HG03103 (cell line): ENCODE measurements at regions not wholly inside any gene's neighbourhood (a gene's known extent, or its start where the extent isn't known, plus 50 kb on each side); places are given as distances from the start of the nearest gene placed in this dataset.
"Not testable (repeated sequence)": the region's sequence is repeated elsewhere in the genome, so short reads cannot be mapped to it uniquely, and the experiment has no call there.

Experiments used
- ATAC-seq: cut with Tn5 transposase; IDR thresholded peaks from one replicate; pipeline ENCODE4 v1.9.1; 2021; ENCODE audit warnings: low read depth; ENCODE audit not compliant: unreplicated experiment

GRCh38 chr7:10786976-10787375 is 186.7 kb upstream of the PHF14 start:
- not testable (repeated sequence) for ATAC-seq

DNA sequence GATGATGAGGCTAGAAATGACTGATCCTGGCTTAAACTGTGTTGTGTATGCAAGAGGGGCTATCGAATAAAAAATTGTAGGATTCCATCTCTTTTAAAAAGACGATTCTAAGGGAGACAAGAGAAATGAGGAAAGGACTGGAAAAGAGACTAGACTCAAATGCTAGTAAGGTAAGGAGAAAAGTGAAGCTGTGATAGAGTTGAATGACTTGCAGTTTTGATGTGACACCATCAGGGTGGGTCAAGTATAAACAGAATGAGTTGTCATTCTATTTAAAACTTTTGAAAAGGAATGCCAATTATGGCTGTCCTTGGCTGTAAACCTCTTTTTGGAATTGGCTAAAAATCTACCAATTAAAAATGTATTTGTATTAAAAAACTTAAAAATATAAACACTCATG is 184.5 kb upstream of the PHF14 start:
- ATAC-seq = no peak

DNA sequence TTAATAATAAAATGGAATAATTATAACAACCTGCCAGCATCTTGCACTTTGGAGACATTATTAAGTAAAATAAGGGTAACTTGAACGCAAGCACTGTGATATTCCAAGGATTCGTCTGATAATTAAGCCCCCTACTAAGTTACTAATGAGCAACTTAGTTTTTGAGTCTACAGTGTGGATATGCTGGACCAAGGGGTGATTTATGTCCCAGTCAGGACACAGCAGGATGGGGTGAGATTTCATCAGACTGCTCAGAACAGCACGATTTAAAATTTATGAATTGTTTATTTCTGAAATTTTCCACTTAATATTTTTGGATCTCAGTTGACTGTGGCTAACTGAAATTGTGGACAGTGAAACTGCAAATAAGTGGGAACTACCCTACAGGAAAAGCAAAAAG is 182.8 kb upstream of the PHF14 start:
- no peak for ATAC-seq

DNA sequence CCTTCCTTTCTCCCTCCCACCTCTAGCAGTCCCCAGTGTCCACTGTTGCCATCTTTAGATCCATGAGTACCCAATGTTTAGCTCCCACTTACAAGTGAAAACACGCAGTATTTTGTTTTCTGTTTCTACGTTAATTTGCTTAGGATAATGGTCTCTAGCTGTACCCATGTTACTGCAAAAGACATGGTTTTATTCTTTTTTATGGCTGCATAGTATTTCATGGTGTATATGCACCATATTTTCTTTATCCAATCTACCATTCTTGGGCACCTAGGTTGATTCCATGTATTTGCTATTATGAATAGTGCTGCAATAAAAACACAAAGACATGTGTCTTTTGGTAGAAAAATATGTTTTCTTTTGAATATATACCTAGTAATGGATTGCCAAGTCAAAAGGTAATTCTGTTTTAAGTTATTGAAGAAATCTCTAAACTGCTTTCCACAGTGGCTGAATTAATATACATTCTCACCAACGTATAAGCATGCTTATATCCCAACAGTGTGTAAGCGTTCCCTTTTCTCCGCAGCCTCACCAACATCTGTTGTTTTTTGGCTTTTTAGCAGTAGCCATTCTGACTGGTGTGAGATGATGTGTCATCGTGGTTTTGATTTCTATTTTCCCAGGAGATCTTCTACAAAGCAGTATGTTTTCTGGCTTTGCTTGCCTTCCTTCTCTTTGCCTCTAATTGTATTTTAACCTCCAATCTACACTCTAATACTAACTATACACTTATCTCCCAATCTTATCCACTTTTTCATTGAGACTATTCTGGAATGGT is 179.5 kb upstream of the PHF14 start:
- ATAC-seq = no peak

- ATAC-seq = no peak
Observed at GRCh38 chr7:10797157-10797556, 176.5 kb upstream of the PHF14 start.

GRCh38 chr7:10798044-10798443 is 175.6 kb upstream of the PHF14 start:
- ATAC-seq = no peak

GRCh38 chr7:10799475-10799874 is 174.2 kb upstream of the PHF14 start:
- no peak for ATAC-seq

DNA sequence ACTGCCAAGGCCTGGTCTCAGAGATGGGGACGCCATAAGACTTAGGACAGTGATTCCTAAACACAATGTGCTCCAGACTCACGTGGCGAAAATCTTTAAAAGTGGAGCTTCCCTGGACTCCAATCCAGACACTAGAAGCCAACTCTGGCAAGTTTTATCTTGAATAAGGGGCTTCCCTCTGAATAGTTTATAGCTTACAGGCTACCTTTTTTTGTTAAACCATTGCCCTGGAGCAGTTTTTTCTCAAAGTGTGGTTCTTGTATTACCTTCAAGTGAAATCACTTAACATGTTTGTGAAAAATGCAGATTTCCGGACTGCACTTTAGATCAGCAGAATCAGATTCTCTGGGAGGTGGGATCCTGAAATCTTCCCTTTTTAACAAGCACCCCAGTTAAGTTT is 171.7 kb upstream of the PHF14 start:
- no peak for ATAC-seq

GRCh38 chr7:10802526-10802925 is 171.1 kb upstream of the PHF14 start:
- no peak for ATAC-seq

DNA sequence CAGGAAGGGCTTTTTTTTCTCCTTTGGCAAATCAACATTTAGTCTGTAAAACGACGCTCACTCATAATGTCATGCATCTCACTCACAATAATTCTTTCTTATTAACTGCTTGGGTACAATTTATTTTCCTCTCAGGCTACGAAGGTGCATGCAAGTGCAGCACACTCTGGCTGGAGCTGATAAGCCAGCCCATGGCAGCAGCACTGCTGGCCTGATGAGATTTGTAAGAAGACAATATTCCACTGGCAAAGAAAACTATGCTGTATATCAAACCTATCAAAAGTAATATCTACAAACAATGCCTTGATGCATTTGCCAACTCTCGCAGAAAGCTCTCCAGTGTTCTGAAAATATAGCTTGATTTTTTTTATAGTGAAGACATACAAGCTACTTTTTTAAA is 170.0 kb upstream of the PHF14 start:
- ATAC-seq = no peak

GRCh38 chr7:10804770-10805169 is 168.9 kb upstream of the PHF14 start:
- no peak for ATAC-seq

DNA sequence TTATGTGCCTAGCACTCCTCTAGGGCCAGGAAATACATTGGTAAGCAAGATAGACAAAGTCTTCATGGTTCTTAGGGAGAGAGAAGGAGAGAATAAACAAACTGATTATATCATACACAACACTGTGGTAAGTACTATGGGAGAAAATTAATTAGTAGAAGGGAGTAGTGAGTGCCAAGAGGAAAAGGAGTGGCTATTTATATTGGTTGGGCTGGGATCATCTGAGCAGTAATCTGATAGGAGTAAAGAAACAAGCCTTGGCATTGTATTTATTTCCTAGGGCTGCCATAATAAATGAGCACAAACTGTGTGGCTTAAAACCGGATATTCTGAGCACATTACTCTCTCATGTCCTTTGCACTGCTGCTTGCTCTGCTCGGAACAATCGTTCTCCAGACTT is 158.1 kb upstream of the PHF14 start:
- no peak for ATAC-seq

- no peak for ATAC-seq
Observed at GRCh38 chr7:10821156-10821555, 152.5 kb upstream of the PHF14 start.

DNA sequence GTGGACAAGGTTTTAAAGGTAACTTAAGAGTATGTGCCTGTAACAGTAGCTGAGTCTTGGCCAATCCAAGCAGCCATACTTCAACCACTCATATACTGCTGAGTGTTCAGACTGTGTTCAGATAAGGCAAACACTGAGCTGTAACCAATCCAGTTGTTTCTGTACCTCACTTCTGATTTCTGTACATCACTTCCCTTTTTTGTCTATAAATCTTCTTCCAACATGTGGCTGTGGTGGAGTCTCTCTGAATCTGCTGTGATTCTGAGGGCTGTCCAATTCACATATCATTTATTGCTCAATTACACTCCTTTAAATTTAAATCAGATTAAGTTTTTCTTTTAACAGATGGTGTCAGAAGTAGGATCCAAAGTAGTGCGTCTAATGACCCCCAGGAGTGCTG is 149.5 kb upstream of the PHF14 start:
- no peak for ATAC-seq

- ATAC-seq = no peak
Observed at GRCh38 chr7:10838228-10838627, 135.4 kb upstream of the PHF14 start.

- no peak for ATAC-seq
Observed at GRCh38 chr7:10845225-10845624, 128.4 kb upstream of the PHF14 start.

DNA sequence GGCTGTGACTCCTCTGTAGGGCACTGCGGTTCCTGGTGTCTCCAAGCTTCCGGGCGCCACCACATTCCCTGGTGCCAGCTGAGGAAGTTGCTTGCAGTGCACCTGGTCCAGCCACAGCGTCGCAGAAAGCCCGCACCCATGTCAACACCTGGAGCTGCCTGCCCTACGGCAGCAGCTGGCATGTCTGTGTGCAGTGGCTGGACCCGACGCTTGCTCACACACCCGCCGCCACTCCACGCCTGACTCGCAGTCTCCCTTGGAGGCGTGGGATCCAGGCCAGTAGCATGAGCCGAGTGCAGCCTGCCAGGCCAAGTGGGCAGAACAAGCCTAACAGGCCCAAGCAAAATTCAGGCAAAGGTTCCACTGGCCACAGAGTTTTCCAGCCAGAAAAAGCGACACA is 118.1 kb upstream of the PHF14 start:
- no peak for ATAC-seq

DNA sequence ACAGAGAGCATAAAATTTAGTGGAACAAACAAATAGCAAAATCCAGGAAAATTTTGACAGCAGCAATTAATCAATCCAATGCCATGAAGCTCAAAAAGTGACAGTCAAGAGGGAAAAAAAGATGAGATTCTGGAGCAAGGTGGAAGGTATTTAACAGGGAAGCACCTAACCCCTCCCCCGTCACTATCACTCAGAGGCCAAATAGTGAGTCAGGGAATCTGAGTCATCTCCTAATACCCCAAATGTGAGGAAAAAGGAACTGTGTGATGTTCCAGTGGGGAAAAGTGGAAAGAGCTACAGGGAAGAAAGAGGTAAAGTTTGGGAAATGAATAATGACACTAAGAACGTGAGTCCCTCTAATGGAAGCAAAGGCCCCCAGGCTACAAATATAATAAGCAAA is 113.2 kb upstream of the PHF14 start:
- no peak for ATAC-seq

GRCh38 chr7:10863476-10863875 is 110.2 kb upstream of the PHF14 start:
- ATAC-seq = no peak

DNA sequence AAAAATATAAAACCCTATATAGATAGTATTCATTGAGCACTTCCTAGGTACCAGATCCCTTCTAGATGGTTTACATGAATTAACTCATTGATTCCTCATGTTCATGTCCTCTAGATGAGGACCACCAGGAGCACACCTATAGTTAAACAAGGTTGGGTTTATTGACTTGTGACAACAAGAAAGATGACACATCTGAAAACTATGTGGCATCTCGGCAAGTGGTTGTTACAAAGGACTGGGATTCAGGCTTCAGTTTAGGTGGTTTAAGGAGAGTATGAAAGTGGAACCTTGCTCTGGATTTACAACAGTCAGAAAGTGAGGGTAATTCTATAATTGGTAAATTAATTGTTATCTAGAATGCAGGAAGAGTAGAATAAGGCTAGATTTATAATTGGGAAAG is 99.0 kb upstream of the PHF14 start:
- ATAC-seq = no peak

- no peak for ATAC-seq
Observed at GRCh38 chr7:10875080-10875479, 98.6 kb upstream of the PHF14 start.

- ATAC-seq = peak; percentile 17
Observed at GRCh38 chr7:10888861-10889260, 84.8 kb upstream of the PHF14 start.
